Chondrocyte (in vitro differentiated cells): ENCODE measurements at regions not wholly inside any gene's neighbourhood (a gene's known extent, or its start where the extent isn't known, plus 50 kb on each side); places are given as distances from the start of the nearest gene placed in this dataset.
"Not testable (repeated sequence)": the region's sequence is repeated elsewhere in the genome, so short reads cannot be mapped to it uniquely, and the experiment has no call there.

ENCODE experiments used
- DNase-seq: peaks from one replicate; pipeline ENCODE4 v3.0.0; 2021; ENCODE audit warnings: mixed read lengths, low spot score
- H3K27ac Mint-ChIP-seq: one replicate; pipeline ENCODE4 v1.8.0; 2021; ENCODE audit warnings: mild to moderate bottlenecking, moderate library complexity, mixed read lengths; ENCODE audit not compliant: unreplicated experiment
- H3K27me3 Mint-ChIP-seq: 2 replicates; pipeline ENCODE4 v1.8.0; 2021; ENCODE audit warnings: low read depth, mixed read lengths
- H3K36me3 Mint-ChIP-seq: 2 replicates; pipeline ENCODE4 v1.8.0; 2021; ENCODE audit warnings: low read depth, mixed read lengths
- H3K4me1 Mint-ChIP-seq: 2 replicates; pipeline ENCODE4 v1.8.0; 2021; ENCODE audit warnings: low read depth, mild to moderate bottlenecking, mixed read lengths
- H3K4me3 Mint-ChIP-seq: one replicate; pipeline ENCODE4 v1.8.0; 2021; ENCODE audit warnings: mild to moderate bottlenecking, moderate library complexity, mixed read lengths; ENCODE audit not compliant: unreplicated experiment
- H3K9me3 Mint-ChIP-seq: 2 replicates; pipeline ENCODE4 v1.8.0; 2021; ENCODE audit warnings: low read depth, mixed read lengths
- CTCF ChIP-seq: fragments of 200-600 bp; sonication (generic); IDR thresholded peaks from 2 replicates; pipeline ENCODE4 v1.5.0; 2021; ENCODE audit warnings: antibody characterized with exemption, mild to moderate bottlenecking, moderate library complexity

GRCh38 chr12:127599436-127599835 is 667.5 kb upstream of the TMEM132C start:
- Mint-ChIP-seq H3K36me3 (no peaks in the 10 kb centered on the region), H3K4me1 (peaks cover 7% of the 10 kb centered on the region), H3K27me3 (no peaks in the 10 kb centered on the region), H3K27ac (no peak overlapping the region), H3K9me3 (no peaks in the 10 kb centered on the region), H3K4me3 (no peak overlapping the region)
- DNase-seq = no peak
- no peak for TF ChIP-seq CTCF

GRCh38 chr12:127600211-127600610 is 666.8 kb upstream of the TMEM132C start:
- H3K27me3 Mint-ChIP-seq = no peaks in the 10 kb centered on the region
- no peaks in the 10 kb centered on the region for H3K36me3 Mint-ChIP-seq
- no peak for DNase-seq
- H3K4me3 Mint-ChIP-seq = no peak overlapping the region
- H3K9me3 Mint-ChIP-seq = no peaks in the 10 kb centered on the region
- H3K27ac Mint-ChIP-seq = no peak overlapping the region
- no peak for TF ChIP-seq CTCF
- peaks cover 7% of the 10 kb centered on the region for H3K4me1 Mint-ChIP-seq

GRCh38 chr12:127606476-127607015 is 660.4 kb upstream of the TMEM132C start:
- TF ChIP-seq CTCF = no peak
- Mint-ChIP-seq H3K9me3 (peaks cover 10% of the 10 kb centered on the region), H3K27me3 (no peaks in the 10 kb centered on the region), H3K36me3 (no peaks in the 10 kb centered on the region), H3K27ac (no peak overlapping the region), H3K4me3 (no peak overlapping the region), H3K4me1 (peaks cover 3% of the 10 kb centered on the region)
- no peak for DNase-seq

- no peak overlapping the region for H3K4me3 Mint-ChIP-seq
- no peaks in the 10 kb centered on the region for H3K36me3 Mint-ChIP-seq
- H3K27me3 Mint-ChIP-seq = no peaks in the 10 kb centered on the region
- H3K9me3 Mint-ChIP-seq = peaks cover 10% of the 10 kb centered on the region
- peaks cover 6% of the 10 kb centered on the region for H3K4me1 Mint-ChIP-seq
- TF ChIP-seq CTCF = no peak
- no peak for DNase-seq
- no peak overlapping the region for H3K27ac Mint-ChIP-seq
These were observed 659.7 kb upstream of the TMEM132C start for GRCh38 chr12:127607146-127607725.

GRCh38 chr12:127608359-127608758 is 658.6 kb upstream of the TMEM132C start:
- not testable (repeated sequence) for H3K27ac Mint-ChIP-seq, H3K27me3 Mint-ChIP-seq, DNase-seq, H3K4me3 Mint-ChIP-seq, H3K36me3 Mint-ChIP-seq, H3K9me3 Mint-ChIP-seq
- peaks cover 11% of the 10 kb centered on the region for H3K4me1 Mint-ChIP-seq

GRCh38 chr12:127613056-127613455 is 653.9 kb upstream of the TMEM132C start:
- DNase-seq = no peak
- Mint-ChIP-seq H3K9me3 (peaks cover 3% of the 10 kb centered on the region), H3K27ac (no peak overlapping the region), H3K4me3 (no peak overlapping the region), H3K4me1 (peaks cover 11% of the 10 kb centered on the region), H3K27me3 (no peaks in the 10 kb centered on the region), H3K36me3 (no peaks in the 10 kb centered on the region)
- TF ChIP-seq CTCF = no peak
